ENCODE measurements at regions not wholly inside any gene's neighbourhood (a gene's known extent, or its start where the extent isn't known, plus 50 kb on each side); places are given as distances from the start of the nearest gene placed in this dataset.

- no peaks in the 10 kb centered on the region for H3K9me3 Mint-ChIP-seq
- H3K4me1 Mint-ChIP-seq: no peaks in the 10 kb centered on the region
- no peak overlapping the region for H3K27ac Mint-ChIP-seq
- no peak for DNase-seq
- no peaks in the 10 kb centered on the region for H3K36me3 Mint-ChIP-seq
- H3K4me3 Mint-ChIP-seq: no peak overlapping the region
- H3K27me3 Mint-ChIP-seq: peaks cover 20% of the 10 kb centered on the region
These were observed 81.5 kb upstream of the KCNJ15 start for GRCh38 chr21:38175306-38175705.

GRCh38 chr21:38177919-38178652 lies 78.7 kb upstream of the KCNJ15 start:
- no peaks in the 10 kb centered on the region for H3K9me3 Mint-ChIP-seq
- H3K4me1 Mint-ChIP-seq: no peaks in the 10 kb centered on the region
- H3K27ac Mint-ChIP-seq: no peak overlapping the region
- H3K27me3 Mint-ChIP-seq: peaks cover 10% of the 10 kb centered on the region
- H3K4me3 Mint-ChIP-seq: no peak overlapping the region
- H3K36me3 Mint-ChIP-seq: no peaks in the 10 kb centered on the region
- DNase-seq: no peak

- Mint-ChIP-seq H3K4me3 (no peak overlapping the region), H3K4me1 (no peaks in the 10 kb centered on the region), H3K27ac (no peak overlapping the region), H3K36me3 (no peaks in the 10 kb centered on the region), H3K9me3 (no peaks in the 10 kb centered on the region), H3K27me3 (peaks cover 10% of the 10 kb centered on the region)
- DNase-seq: no peak
These were observed 77.9 kb upstream of the KCNJ15 start for GRCh38 chr21:38178653-38179470.

GRCh38 chr21:38179511-38179910 lies 77.3 kb upstream of the KCNJ15 start:
- Mint-ChIP-seq H3K27ac (no peak overlapping the region), H3K9me3 (no peaks in the 10 kb centered on the region)

GRCh38 chr21:38181096-38181495 lies 75.7 kb upstream of the KCNJ15 start:
- Mint-ChIP-seq H3K9me3 (no peaks in the 10 kb centered on the region), H3K4me3 (no peak overlapping the region), H3K27me3 (peaks cover 10% of the 10 kb centered on the region), H3K4me1 (no peaks in the 10 kb centered on the region), H3K27ac (no peak overlapping the region), H3K36me3 (no peaks in the 10 kb centered on the region)
- DNase-seq: no peak

More at GRCh38 chr21:38179511-38179910, 77.3 kb upstream of the KCNJ15 start:
- no peaks in the 10 kb centered on the region for H3K36me3 Mint-ChIP-seq
- peaks cover 10% of the 10 kb centered on the region for H3K27me3 Mint-ChIP-seq
- no peak overlapping the region for H3K4me3 Mint-ChIP-seq
- H3K4me1 Mint-ChIP-seq: no peaks in the 10 kb centered on the region
- DNase-seq: no peak

GRCh38 chr21:38182370-38182985 lies 74.3 kb upstream of the KCNJ15 start:
- no peaks in the 10 kb centered on the region for H3K4me1 Mint-ChIP-seq
- peaks cover 10% of the 10 kb centered on the region for H3K27me3 Mint-ChIP-seq
- H3K36me3 Mint-ChIP-seq: no peaks in the 10 kb centered on the region
- H3K9me3 Mint-ChIP-seq: peaks cover 4% of the 10 kb centered on the region
- no peak overlapping the region for H3K4me3 Mint-ChIP-seq
- DNase-seq: no peak
- H3K27ac Mint-ChIP-seq: no peak overlapping the region

- DNase-seq: no peak
- Mint-ChIP-seq H3K27ac (no peak overlapping the region), H3K4me3 (no peak overlapping the region), H3K27me3 (peaks cover 3% of the 10 kb centered on the region), H3K36me3 (no peaks in the 10 kb centered on the region), H3K4me1 (no peaks in the 10 kb centered on the region), H3K9me3 (peaks cover 4% of the 10 kb centered on the region)
These were observed 72.8 kb upstream of the KCNJ15 start for GRCh38 chr21:38183961-38184360.

- Mint-ChIP-seq H3K9me3 (peaks cover 4% of the 10 kb centered on the region), H3K4me1 (no peaks in the 10 kb centered on the region), H3K4me3 (no peak overlapping the region), H3K36me3 (no peaks in the 10 kb centered on the region), H3K27ac (no peak overlapping the region), H3K27me3 (peaks cover 3% of the 10 kb centered on the region)
- no peak for DNase-seq
These were observed 70.0 kb upstream of the KCNJ15 start for GRCh38 chr21:38186661-38187270.

GRCh38 chr21:38188037-38188436 lies 68.8 kb upstream of the KCNJ15 start:
- H3K4me3 Mint-ChIP-seq: no peak overlapping the region
- H3K27me3 Mint-ChIP-seq: no peaks in the 10 kb centered on the region
- DNase-seq: no peak
- H3K36me3 Mint-ChIP-seq: no peaks in the 10 kb centered on the region
- peaks cover 4% of the 10 kb centered on the region for H3K9me3 Mint-ChIP-seq
- no peak overlapping the region for H3K27ac Mint-ChIP-seq
- no peaks in the 10 kb centered on the region for H3K4me1 Mint-ChIP-seq

GRCh38 chr21:38196036-38196435 lies 60.8 kb upstream of the KCNJ15 start:
- no peak for DNase-seq
- peaks cover 5% of the 10 kb centered on the region for H3K9me3 Mint-ChIP-seq
- H3K4me1 Mint-ChIP-seq: no peaks in the 10 kb centered on the region
- H3K4me3 Mint-ChIP-seq: no peak overlapping the region
- peaks cover 12% of the 10 kb centered on the region for H3K27me3 Mint-ChIP-seq
- no peaks in the 10 kb centered on the region for H3K36me3 Mint-ChIP-seq
- no peak overlapping the region for H3K27ac Mint-ChIP-seq

GRCh38 chr21:38202811-38203210 lies 54.0 kb upstream of the KCNJ15 start:
- Mint-ChIP-seq H3K36me3 (no peaks in the 10 kb centered on the region), H3K4me3 (no peak overlapping the region), H3K27me3 (peaks cover 33% of the 10 kb centered on the region), H3K27ac (no peak overlapping the region), H3K9me3 (no peaks in the 10 kb centered on the region), H3K4me1 (no peaks in the 10 kb centered on the region)
- DNase-seq: no peak

- Mint-ChIP-seq H3K36me3 (no peaks in the 10 kb centered on the region), H3K27me3 (peaks cover 38% of the 10 kb centered on the region), H3K9me3 (no peaks in the 10 kb centered on the region), H3K4me1 (peaks cover 2% of the 10 kb centered on the region), H3K4me3 (no peak overlapping the region), H3K27ac (no peak overlapping the region)
- no peak for DNase-seq
These were observed 53.6 kb upstream of the KCNJ15 start for GRCh38 chr21:38203229-38203628.

GRCh38 chr21:38205940-38206339 lies 50.9 kb upstream of the KCNJ15 start:
- Mint-ChIP-seq H3K4me1 (peaks cover 3% of the 10 kb centered on the region), H3K4me3 (no peak overlapping the region), H3K27ac (no peak overlapping the region), H3K27me3 (peaks cover 48% of the 10 kb centered on the region), H3K9me3 (no peaks in the 10 kb centered on the region), H3K36me3 (no peaks in the 10 kb centered on the region)
- DNase-seq: no peak

- Mint-ChIP-seq H3K9me3 (no peaks in the 10 kb centered on the region), H3K36me3 (no peaks in the 10 kb centered on the region), H3K4me1 (peaks cover 3% of the 10 kb centered on the region), H3K27ac (no peak overlapping the region), H3K27me3 (peaks cover 51% of the 10 kb centered on the region), H3K4me3 (no peak overlapping the region)
- DNase-seq: no peak
These were observed 50.1 kb upstream of the KCNJ15 start for GRCh38 chr21:38206646-38207045.
